ENCODE measurements at regions not wholly inside any gene's neighbourhood (a gene's known extent, or its start where the extent isn't known, plus 50 kb on each side); places are given as distances from the start of the nearest gene placed in this dataset.

DNA sequence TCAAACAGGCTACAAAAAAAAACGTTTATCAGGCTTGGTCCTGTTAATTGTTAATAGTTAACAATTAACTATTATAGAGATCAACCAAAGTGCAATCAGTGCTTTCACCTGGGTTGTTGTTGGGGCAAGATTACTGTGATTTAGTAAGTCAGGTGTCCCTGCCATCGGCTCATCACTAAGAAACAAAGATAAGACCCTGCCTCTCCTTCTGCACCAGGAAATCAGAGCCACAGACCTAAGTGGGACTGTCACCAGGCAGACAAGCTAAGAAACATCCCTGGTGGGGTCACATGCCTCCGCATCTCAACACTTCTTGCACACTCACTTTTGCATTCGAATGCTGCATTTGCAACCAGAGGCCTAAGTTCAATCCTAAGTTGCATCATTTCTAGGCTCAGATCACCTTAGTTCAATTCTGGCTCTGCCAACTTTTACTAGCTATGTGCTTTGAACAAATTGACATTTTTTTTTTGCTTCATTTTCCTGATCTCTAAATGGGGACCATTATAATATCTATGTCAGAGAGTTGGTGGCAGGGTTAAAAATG, 298.9 kb upstream of the B3GAT1 start:
- DNase-seq (no peak), ATAC-seq (no peak)
- intact Hi-C loops (cut with DNase I) = no loop called here
- no peak overlapping the region for H3K4me3 ChIP-seq
- no peaks in the 10 kb centered on the region for H3K9me3 ChIP-seq
- 53 to 58% methylated on average over 4 of the region's 4 CpGs for WGBS, 2 donors
- TF ChIP-seq, protein P1, sequence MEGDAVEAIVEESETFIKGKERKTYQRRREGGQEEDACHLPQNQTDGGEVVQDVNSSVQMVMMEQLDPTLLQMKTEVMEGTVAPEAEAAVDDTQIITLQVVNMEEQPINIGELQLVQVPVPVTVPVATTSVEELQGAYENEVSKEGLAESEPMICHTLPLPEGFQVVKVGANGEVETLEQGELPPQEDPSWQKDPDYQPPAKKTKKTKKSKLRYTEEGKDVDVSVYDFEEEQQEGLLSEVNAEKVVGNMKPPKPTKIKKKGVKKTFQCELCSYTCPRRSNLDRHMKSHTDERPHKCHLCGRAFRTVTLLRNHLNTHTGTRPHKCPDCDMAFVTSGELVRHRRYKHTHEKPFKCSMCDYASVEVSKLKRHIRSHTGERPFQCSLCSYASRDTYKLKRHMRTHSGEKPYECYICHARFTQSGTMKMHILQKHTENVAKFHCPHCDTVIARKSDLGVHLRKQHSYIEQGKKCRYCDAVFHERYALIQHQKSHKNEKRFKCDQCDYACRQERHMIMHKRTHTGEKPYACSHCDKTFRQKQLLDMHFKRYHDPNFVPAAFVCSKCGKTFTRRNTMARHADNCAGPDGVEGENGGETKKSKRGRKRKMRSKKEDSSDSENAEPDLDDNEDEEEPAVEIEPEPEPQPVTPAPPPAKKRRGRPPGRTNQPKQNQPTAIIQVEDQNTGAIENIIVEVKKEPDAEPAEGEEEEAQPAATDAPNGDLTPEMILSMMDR (IDR thresholded peaks at IDR 0.05) = no peak
- TF ChIP-seq POLR2A (IDR thresholded peaks at IDR 0.05) = no peak
- H3K36me3 ChIP-seq (replicated peaks in 1 of 2; ENCODE audit: insufficient read depth in 1 of 2, low read depth in 2 of 2) = no peaks in the 10 kb centered on the region
- H3K4me1 ChIP-seq = no peaks in the 10 kb centered on the region
- no peaks in the 10 kb centered on the region for H3K27me3 ChIP-seq
- no peak overlapping the region for H3K27ac ChIP-seq

DNA sequence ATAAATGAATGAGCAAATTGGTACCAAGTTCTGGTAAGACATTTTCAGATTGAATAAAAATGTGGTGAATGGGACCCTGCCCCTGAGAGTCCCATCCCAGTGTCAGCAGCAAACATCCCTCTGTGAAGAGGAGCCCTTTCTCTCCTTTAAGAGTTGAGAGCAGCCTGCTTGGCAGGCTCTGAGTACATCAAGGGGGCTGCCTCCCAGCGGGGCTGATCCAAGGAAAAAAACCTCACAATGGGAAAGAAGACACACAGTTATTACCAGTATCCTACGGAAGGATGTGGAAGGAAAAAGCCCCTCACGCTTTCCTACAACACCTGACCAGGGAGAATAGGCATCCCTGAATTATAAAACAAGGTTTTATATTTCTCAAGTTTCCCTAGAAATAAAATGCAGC, 293.8 kb upstream of the B3GAT1 start:
- ATAC-seq = no peak
- intact Hi-C loops (cut with DNase I) = no loop called here
- Histone ChIP-seq H3K4me1 (no peaks in the 10 kb centered on the region), H3K36me3 (replicated peaks in 1 of 2; ENCODE audit: insufficient read depth in 1 of 2, low read depth in 2 of 2) (no peaks in the 10 kb centered on the region), H3K4me3 (no peak overlapping the region), H3K9me3 (no peaks in the 10 kb centered on the region), H3K27me3 (no peaks in the 10 kb centered on the region), H3K27ac (no peak overlapping the region)
- no peak for TF ChIP-seq POLR2A (IDR thresholded peaks at IDR 0.05)
- TF ChIP-seq, protein P1 (IDR thresholded peaks at IDR 0.05) = no peak
- no peak for DNase-seq
- WGBS, 2 donors = 40 to 62% methylated on average over 3 of the region's 3 CpGs

GRCh38 chr11:134702827-134703226, 290.8 kb upstream of the B3GAT1 start:
- Histone ChIP-seq H3K27me3 (no peaks in the 10 kb centered on the region), H3K9me3 (no peaks in the 10 kb centered on the region), H3K4me3 (no peak overlapping the region), H3K36me3 (replicated peaks in 1 of 2; ENCODE audit: insufficient read depth in 1 of 2, low read depth in 2 of 2) (no peaks in the 10 kb centered on the region), H3K4me1 (no peaks in the 10 kb centered on the region), H3K27ac (no peak overlapping the region)
- DNase-seq (no peak), ATAC-seq (no peak)
- WGBS, 2 donors = 70 to 100% methylated on average over 1 to 5 of the region's 5 CpGs
- intact Hi-C loops (cut with DNase I) = no loop called here
- TF ChIP-seq POLR2A (IDR thresholded peaks at IDR 0.05) = no peak
- TF ChIP-seq, protein P1 (IDR thresholded peaks at IDR 0.05) = no peak

DNA sequence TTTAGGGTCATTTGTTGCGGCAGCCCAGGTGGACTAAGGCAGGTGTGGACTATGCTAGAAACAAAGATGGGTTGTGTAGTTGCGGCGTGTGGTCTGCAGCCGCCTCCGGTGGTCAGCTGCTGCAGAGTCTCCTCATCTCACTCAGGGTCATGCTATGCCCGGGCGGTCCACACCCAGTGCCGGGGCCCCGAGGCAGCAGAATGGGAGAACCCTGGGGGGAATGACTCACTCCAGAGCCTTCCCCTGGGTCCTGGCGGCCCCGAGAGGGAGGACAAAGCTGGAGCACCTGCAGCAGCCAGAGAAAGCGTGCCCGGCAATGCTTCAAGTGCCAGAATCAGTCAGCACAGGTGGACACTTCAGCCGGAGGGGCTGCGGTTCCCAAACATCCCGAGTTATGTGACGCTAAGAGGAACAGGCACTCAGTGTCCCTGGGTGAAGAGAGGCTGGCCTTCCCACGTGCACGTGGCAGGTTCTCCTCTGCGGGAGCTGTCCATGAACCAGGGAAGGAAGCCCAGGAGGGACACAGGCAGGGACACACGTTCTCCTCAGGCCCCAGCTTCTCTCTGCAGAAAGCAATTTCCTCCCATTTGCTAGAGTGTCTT, 289.6 kb upstream of the B3GAT1 start:
- WGBS, 2 donors = 49 to 52% methylated on average over 20 to 21 of the region's 21 CpGs
- no peak for ATAC-seq
- Histone ChIP-seq H3K27me3 (no peaks in the 10 kb centered on the region), H3K4me1 (no peaks in the 10 kb centered on the region), H3K36me3 (replicated peaks in 1 of 2; ENCODE audit: insufficient read depth in 1 of 2, low read depth in 2 of 2) (no peaks in the 10 kb centered on the region), H3K4me3 (no peak overlapping the region), H3K27ac (no peak overlapping the region), H3K9me3 (no peaks in the 10 kb centered on the region)
- TF ChIP-seq, protein P1 (IDR thresholded peaks at IDR 0.05) = no peak
- no peak for TF ChIP-seq POLR2A (IDR thresholded peaks at IDR 0.05)
- DNase-seq = no peak
- intact Hi-C loops (cut with DNase I) = no loop called here

DNA sequence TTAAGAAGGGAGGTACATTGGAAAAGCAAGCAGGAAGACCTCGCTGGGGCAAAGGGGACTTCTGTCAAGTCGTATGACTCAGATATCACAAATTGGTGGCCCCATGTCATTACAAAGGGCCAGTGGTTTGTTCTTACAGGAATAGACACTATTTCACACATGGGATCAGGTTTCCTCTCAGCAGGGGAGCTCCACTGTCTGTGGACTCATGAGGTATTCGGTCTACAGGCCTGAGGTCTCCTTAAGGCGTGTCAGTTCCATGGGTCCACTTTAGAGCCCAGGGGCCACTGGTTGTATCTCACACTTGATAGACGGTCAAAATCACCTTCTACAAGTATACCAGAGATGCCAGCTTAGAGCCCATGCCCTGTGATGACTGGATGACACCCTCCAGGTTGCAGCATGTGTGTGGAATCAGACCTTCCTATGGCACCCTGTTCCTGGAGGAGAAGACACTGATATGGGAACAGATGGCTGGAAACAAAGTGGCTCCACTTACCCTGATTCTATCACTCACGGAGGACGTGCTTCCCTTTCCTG, 288.1 kb upstream of the B3GAT1 start:
- 61 to 67% methylated on average over 7 of the region's 7 CpGs for WGBS, 2 donors
- Histone ChIP-seq H3K27me3 (no peaks in the 10 kb centered on the region), H3K4me3 (no peak overlapping the region), H3K36me3 (replicated peaks in 1 of 2; ENCODE audit: insufficient read depth in 1 of 2, low read depth in 2 of 2) (no peaks in the 10 kb centered on the region), H3K9me3 (no peaks in the 10 kb centered on the region), H3K27ac (no peak overlapping the region), H3K4me1 (no peaks in the 10 kb centered on the region)
- ATAC-seq (no peak), DNase-seq (no peak)
- intact Hi-C loops (cut with DNase I) = no loop called here
- no peak for TF ChIP-seq POLR2A (IDR thresholded peaks at IDR 0.05)
- TF ChIP-seq, protein P1 (IDR thresholded peaks at IDR 0.05) = no peak

Measured in body of pancreas (tissue), 4 donors.